Daoy (cell line): ENCODE measurements at regions not wholly inside any gene's neighbourhood (a gene's known extent, or its start where the extent isn't known, plus 50 kb on each side); places are given as distances from the start of the nearest gene placed in this dataset.

Experiments
- DNase-seq: peaks from one replicate; pipeline ENCODE4 v3.0.0-alpha.2; 2015; ENCODE audit warnings: low read depth

GRCh38 chr14:49999146-49999761, 106.4 kb downstream of the ARF6 start:
- peak; percentile 95 for DNase-seq

- DNase-seq = no peak
Observed at GRCh38 chr14:49999826-50000379, 107.0 kb downstream of the ARF6 start.

GRCh38 chr14:50000380-50001150, 107.7 kb downstream of the ARF6 start:
- peak; percentile 89 for DNase-seq

- DNase-seq = peak; percentile 95
Observed at GRCh38 chr14:50001151-50001998, 108.5 kb downstream of the ARF6 start.

- DNase-seq = peak; percentile 35
Observed at GRCh38 chr14:50001999-50002925, 109.4 kb downstream of the ARF6 start.

- no peak for DNase-seq
Observed at GRCh38 chr14:50002926-50003212, 110.0 kb downstream of the ARF6 start.

GRCh38 chr14:50003213-50004021, 110.5 kb downstream of the ARF6 start:
- DNase-seq = peak; percentile 76

- no peak for DNase-seq
Observed at GRCh38 chr14:50006141-50006540, 110.2 kb downstream of the VCPKMT start.

GRCh38 chr14:50007123-50007903, 109.1 kb downstream of the VCPKMT start:
- no peak for DNase-seq

GRCh38 chr14:50008562-50008961, 107.8 kb downstream of the VCPKMT start:
- no peak for DNase-seq

- no peak for DNase-seq
Observed at GRCh38 chr14:50008974-50009373, 107.4 kb downstream of the VCPKMT start.

GRCh38 chr14:50010752-50011151, 105.6 kb downstream of the VCPKMT start:
- DNase-seq = no peak

- no peak for DNase-seq
Observed at GRCh38 chr14:50011242-50011641, 105.1 kb downstream of the VCPKMT start.

- DNase-seq = no peak
Observed at GRCh38 chr14:50012644-50013043, 103.7 kb downstream of the VCPKMT start.

GRCh38 chr14:50013198-50013918, 103.0 kb downstream of the VCPKMT start:
- DNase-seq = no peak

GRCh38 chr14:50013934-50014333, 102.4 kb downstream of the VCPKMT start:
- no peak for DNase-seq

GRCh38 chr14:50014809-50015430, 101.5 kb downstream of the VCPKMT start:
- no peak for DNase-seq

- DNase-seq = no peak
Observed at GRCh38 chr14:50015716-50016115, 100.7 kb downstream of the VCPKMT start.
